Thymus (tissue), 11 donors: ENCODE measurements at regions not wholly inside any gene's neighbourhood (a gene's known extent, or its start where the extent isn't known, plus 50 kb on each side); places are given as distances from the start of the nearest gene placed in this dataset.
"Not testable (repeated sequence)": the region's sequence is repeated elsewhere in the genome, so short reads cannot be mapped to it uniquely, and the experiment has no call there.

Experiments used
- DNase-seq, 9 donors: peaks; one replicate each; pipeline ENCODE4 v3.0.0-alpha.2; 2013; ENCODE audit warnings: low spot score in 9 of 9, low read depth in 6 of 9, missing footprints in 1 of 9
- H3K27ac ChIP-seq, 2 donors: one replicate each; pipeline ENCODE4 v1.5.1; 2013; ENCODE audit warnings: control low read depth in 1 of 2, low read depth in 1 of 2, low read length in 1 of 2, mild to moderate bottlenecking in 1 of 2, moderate library complexity in 1 of 2
- H3K27me3 ChIP-seq, 2 donors: one replicate each; pipeline ENCODE4 v1.5.1; 2013; ENCODE audit warnings: low read length in 1 of 2; ENCODE audit not compliant: control insufficient read depth in 2 of 2, insufficient read depth in 1 of 2
- H3K36me3 ChIP-seq, 2 donors: one replicate each; pipeline ENCODE4 v1.5.1; 2013; ENCODE audit warnings: low read length in 1 of 2, mild to moderate bottlenecking in 1 of 2, moderate library complexity in 1 of 2; ENCODE audit not compliant: control insufficient read depth in 2 of 2, insufficient read depth in 2 of 2
- H3K4me1 ChIP-seq, 2 donors: one replicate each; pipeline ENCODE4 v1.5.1; 2013; ENCODE audit warnings: low read length in 2 of 2; ENCODE audit not compliant: control insufficient read depth in 2 of 2, insufficient read depth in 2 of 2
- H3K4me3 ChIP-seq, 2 donors: one replicate each; pipeline ENCODE4 v1.5.1; 2013; ENCODE audit warnings: low read length in 2 of 2, control low read depth in 1 of 2, mild to moderate bottlenecking in 1 of 2
- H3K9me3 ChIP-seq, 2 donors: one replicate each; pipeline ENCODE4 v1.5.1; 2013; ENCODE audit warnings: low read length in 1 of 2, mild to moderate bottlenecking in 1 of 2; ENCODE audit not compliant: control insufficient read depth in 2 of 2, insufficient read depth in 1 of 2
- WGBS: extraction: QIAGEN DNeasy Blood & Tissue Kit; methylation state at CpG from one replicate; pipeline ENCODE4 v1.1.7; 2013; 5-methylcytosine and 5-hydroxymethylcytosine counted together
- donor health status: healthy.

GRCh38 chr16:5917436-5918195 lies 820.0 kb upstream of the EEF2KMT start:
- Histone ChIP-seq H3K27ac (no peak overlapping the region), H3K9me3 (no peaks in the 10 kb centered on the region), H3K27me3 (no peaks in the 10 kb centered on the region), H3K4me1 (no peaks in the 10 kb centered on the region), H3K4me3 (no peak overlapping the region), H3K36me3 (no peaks in the 10 kb centered on the region)
- no peak for DNase-seq
- WGBS, result 78% methylated on average over 14 of the region's 14 CpGs

GRCh38 chr16:5916711-5917191 lies 819.2 kb upstream of the EEF2KMT start:
- H3K9me3 ChIP-seq, result no peaks in the 10 kb centered on the region
- 14% methylated on average over 11 of the region's 11 CpGs for WGBS
- H3K27ac ChIP-seq, result no peak overlapping the region
- H3K27me3 ChIP-seq, result no peaks in the 10 kb centered on the region
- H3K36me3 ChIP-seq, result no peaks in the 10 kb centered on the region
- H3K4me3 ChIP-seq, result no peak overlapping the region
- no peaks in the 10 kb centered on the region for H3K4me1 ChIP-seq
- no peak for DNase-seq

GRCh38 chr16:5911241-5911640 lies 813.6 kb upstream of the EEF2KMT start:
- WGBS, result 16% methylated on average over 10 of the region's 10 CpGs
- H3K27me3 ChIP-seq, result no peaks in the 10 kb centered on the region
- no peak overlapping the region for H3K4me3 ChIP-seq
- no peak for DNase-seq
- no peaks in the 10 kb centered on the region for H3K9me3 ChIP-seq
- no peaks in the 10 kb centered on the region for H3K36me3 ChIP-seq
- H3K27ac ChIP-seq, result no peak overlapping the region
- H3K4me1 ChIP-seq, result no peaks in the 10 kb centered on the region

- H3K4me3 ChIP-seq, DNase-seq, H3K27ac ChIP-seq, H3K36me3 ChIP-seq, H3K9me3 ChIP-seq, H3K27me3 ChIP-seq, H3K4me1 ChIP-seq: not testable (repeated sequence)
- 97% methylated on average over 8 of the region's 8 CpGs for WGBS
Observed at GRCh38 chr16:5909556-5909955, 812.0 kb upstream of the EEF2KMT start.

- Histone ChIP-seq H3K9me3 (no peaks in the 10 kb centered on the region), H3K4me3 (no peak overlapping the region), H3K27me3 (no peaks in the 10 kb centered on the region), H3K36me3 (no peaks in the 10 kb centered on the region), H3K4me1 (no peaks in the 10 kb centered on the region), H3K27ac (no peak overlapping the region)
- 95% methylated on average over 5 of the region's 5 CpGs for WGBS
- no peak for DNase-seq
Observed at GRCh38 chr16:5907544-5907943, 809.9 kb upstream of the EEF2KMT start.

- DNase-seq, result no peak
- no peaks in the 10 kb centered on the region for H3K4me1 ChIP-seq
- H3K27ac ChIP-seq, result no peak overlapping the region
- H3K36me3 ChIP-seq, result no peaks in the 10 kb centered on the region
- no peaks in the 10 kb centered on the region for H3K9me3 ChIP-seq
- 84% methylated on average over 6 of the region's 6 CpGs for WGBS
- H3K27me3 ChIP-seq, result no peaks in the 10 kb centered on the region
- no peak overlapping the region for H3K4me3 ChIP-seq
Observed at GRCh38 chr16:5906351-5906750, 808.8 kb upstream of the EEF2KMT start.

GRCh38 chr16:5905935-5906334 lies 808.3 kb upstream of the EEF2KMT start:
- H3K27ac ChIP-seq, result no peak overlapping the region
- no peaks in the 10 kb centered on the region for H3K4me1 ChIP-seq
- no peaks in the 10 kb centered on the region for H3K36me3 ChIP-seq
- H3K9me3 ChIP-seq, result no peaks in the 10 kb centered on the region
- no peaks in the 10 kb centered on the region for H3K27me3 ChIP-seq
- no peak for DNase-seq
- WGBS, result 89% methylated on average over 4 of the region's 4 CpGs
- no peak overlapping the region for H3K4me3 ChIP-seq

GRCh38 chr16:5903832-5904231 lies 806.2 kb upstream of the EEF2KMT start:
- no peak overlapping the region for H3K4me3 ChIP-seq
- H3K4me1 ChIP-seq, result no peaks in the 10 kb centered on the region
- 92% methylated on average over 13 of the region's 13 CpGs for WGBS
- no peak overlapping the region for H3K27ac ChIP-seq
- no peaks in the 10 kb centered on the region for H3K9me3 ChIP-seq
- no peaks in the 10 kb centered on the region for H3K36me3 ChIP-seq
- H3K27me3 ChIP-seq, result no peaks in the 10 kb centered on the region
- no peak for DNase-seq

GRCh38 chr16:5903153-5903552 lies 805.6 kb upstream of the EEF2KMT start:
- Histone ChIP-seq H3K36me3 (no peaks in the 10 kb centered on the region), H3K27me3 (no peaks in the 10 kb centered on the region), H3K9me3 (no peaks in the 10 kb centered on the region), H3K27ac (no peak overlapping the region), H3K4me1 (no peaks in the 10 kb centered on the region), H3K4me3 (no peak overlapping the region)
- WGBS, result 74% methylated on average over 3 of the region's 3 CpGs
- no peak for DNase-seq
